ENCODE measurements at regions not wholly inside any gene's neighbourhood (a gene's known extent, or its start where the extent isn't known, plus 50 kb on each side); places are given as distances from the start of the nearest gene placed in this dataset.

GRCh38 chr1:208552928-208553327, 308.7 kb upstream of the PLXNA2 start:
- no peak overlapping the region for H3K4me3 ChIP-seq (ENCODE audit: low read depth, low read length)
- TF ChIP-seq, protein P1, sequence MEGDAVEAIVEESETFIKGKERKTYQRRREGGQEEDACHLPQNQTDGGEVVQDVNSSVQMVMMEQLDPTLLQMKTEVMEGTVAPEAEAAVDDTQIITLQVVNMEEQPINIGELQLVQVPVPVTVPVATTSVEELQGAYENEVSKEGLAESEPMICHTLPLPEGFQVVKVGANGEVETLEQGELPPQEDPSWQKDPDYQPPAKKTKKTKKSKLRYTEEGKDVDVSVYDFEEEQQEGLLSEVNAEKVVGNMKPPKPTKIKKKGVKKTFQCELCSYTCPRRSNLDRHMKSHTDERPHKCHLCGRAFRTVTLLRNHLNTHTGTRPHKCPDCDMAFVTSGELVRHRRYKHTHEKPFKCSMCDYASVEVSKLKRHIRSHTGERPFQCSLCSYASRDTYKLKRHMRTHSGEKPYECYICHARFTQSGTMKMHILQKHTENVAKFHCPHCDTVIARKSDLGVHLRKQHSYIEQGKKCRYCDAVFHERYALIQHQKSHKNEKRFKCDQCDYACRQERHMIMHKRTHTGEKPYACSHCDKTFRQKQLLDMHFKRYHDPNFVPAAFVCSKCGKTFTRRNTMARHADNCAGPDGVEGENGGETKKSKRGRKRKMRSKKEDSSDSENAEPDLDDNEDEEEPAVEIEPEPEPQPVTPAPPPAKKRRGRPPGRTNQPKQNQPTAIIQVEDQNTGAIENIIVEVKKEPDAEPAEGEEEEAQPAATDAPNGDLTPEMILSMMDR (IDR thresholded peaks at IDR 0.05; ENCODE audit: low read depth, low read length, missing control alignments): no peak
- DNase-seq (ENCODE audit: low read depth): no peak

- TF ChIP-seq, protein P1 (IDR thresholded peaks at IDR 0.05; ENCODE audit: low read depth, low read length, missing control alignments): no peak
- H3K4me3 ChIP-seq (ENCODE audit: low read depth, low read length): no peak overlapping the region
- DNase-seq (ENCODE audit: low read depth): no peak
Measured at GRCh38 chr1:208556461-208556860, 312.3 kb upstream of the PLXNA2 start.

DNA sequence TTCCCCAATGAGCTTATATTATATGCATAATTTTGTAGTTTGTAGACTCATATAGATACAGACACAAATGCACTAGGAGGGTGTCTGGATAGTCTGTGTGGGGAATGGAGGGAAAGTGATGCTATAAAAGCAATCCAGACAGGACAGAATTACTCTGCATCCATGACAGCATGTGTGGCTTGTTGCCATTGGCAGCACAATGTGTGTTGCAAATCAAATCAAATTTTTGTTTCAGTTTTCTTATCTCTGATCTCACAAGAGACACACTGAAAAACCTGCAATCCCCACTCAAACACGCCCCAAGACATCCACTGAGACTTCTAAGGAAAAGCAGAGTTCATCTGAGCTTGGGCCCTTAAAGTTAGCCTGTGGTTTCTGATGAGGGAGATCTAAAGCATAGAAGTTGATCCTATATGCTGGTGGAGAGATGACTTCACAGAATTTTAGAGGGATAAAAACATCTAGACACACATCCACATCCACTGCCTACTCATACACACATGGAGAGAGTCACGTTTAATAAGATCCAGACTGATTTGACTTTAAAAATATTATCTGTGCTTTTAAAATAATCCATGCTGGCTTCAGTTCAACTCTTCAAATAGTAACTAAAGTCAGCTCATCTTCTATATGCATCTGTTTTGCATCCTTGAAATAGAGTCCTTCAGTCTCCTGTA, 313.0 kb upstream of the PLXNA2 start:
- TF ChIP-seq, protein P1 (IDR thresholded peaks at IDR 0.05; ENCODE audit: low read depth, low read length, missing control alignments): no peak
- no peak overlapping the region for H3K4me3 ChIP-seq (ENCODE audit: low read depth, low read length)
- no peak for DNase-seq (ENCODE audit: low read depth)

- TF ChIP-seq, protein P1 (IDR thresholded peaks at IDR 0.05; ENCODE audit: low read depth, low read length, missing control alignments): no peak
- no peak overlapping the region for H3K4me3 ChIP-seq (ENCODE audit: low read depth, low read length)
- DNase-seq (ENCODE audit: low read depth): no peak
Measured at GRCh38 chr1:208557723-208558094, 313.5 kb upstream of the PLXNA2 start.

DNA sequence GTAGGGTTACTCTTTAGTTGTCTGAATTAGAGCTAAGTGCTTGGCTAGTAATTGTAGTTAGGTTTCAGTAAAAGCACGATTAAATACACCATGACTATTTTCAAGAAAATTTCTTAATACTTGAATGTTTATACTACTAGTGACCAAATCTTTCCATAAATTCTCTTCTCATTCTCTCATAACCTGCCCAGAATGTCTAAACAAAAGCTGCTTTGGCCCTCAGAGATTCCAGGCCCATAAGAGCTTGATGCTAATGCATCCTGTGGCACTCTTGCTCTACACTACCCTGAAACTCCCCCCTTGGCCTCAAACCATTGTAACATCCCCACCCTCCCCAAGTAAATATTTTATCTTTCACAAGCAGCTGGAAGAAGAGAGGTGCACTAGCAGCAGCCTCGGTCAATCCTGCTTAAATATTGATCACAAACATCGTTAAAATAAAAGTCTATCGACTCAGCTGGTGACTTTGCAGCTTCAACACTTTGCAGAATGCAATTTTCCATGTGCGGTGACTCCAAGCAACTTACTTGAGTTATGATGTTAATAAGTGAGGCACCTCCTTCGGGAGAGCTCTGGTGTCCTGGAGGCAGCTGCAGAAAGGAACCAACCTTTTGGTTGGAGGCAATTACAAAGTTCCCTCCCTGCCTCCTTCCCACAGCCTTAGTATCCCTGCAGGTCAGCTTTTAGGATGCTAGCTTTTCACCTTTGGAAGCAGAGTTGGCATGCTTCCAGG, 315.6 kb upstream of the PLXNA2 start:
- TF ChIP-seq, protein P1 (IDR thresholded peaks at IDR 0.05; ENCODE audit: low read depth, low read length, missing control alignments): no peak
- no peak overlapping the region for H3K4me3 ChIP-seq (ENCODE audit: low read depth, low read length)
- DNase-seq (ENCODE audit: low read depth): no peak

GRCh38 chr1:208562151-208562960, 318.2 kb upstream of the PLXNA2 start:
- TF ChIP-seq, protein P1 (IDR thresholded peaks at IDR 0.05; ENCODE audit: low read depth, low read length, missing control alignments): no peak
- no peak overlapping the region for H3K4me3 ChIP-seq (ENCODE audit: low read depth, low read length)
- DNase-seq (ENCODE audit: low read depth): no peak
